SK-N-SH (cell line): ENCODE measurements at regions not wholly inside any gene's neighbourhood (a gene's known extent, or its start where the extent isn't known, plus 50 kb on each side); places are given as distances from the start of the nearest gene placed in this dataset.

ENCODE experiments used
- CTCF ChIA-PET: fragments of 300-600, 350-600 bp; formaldehyde crosslinking; extraction: SDS; loops from one replicate; lab custom pipeline; 2021; lab: Yijun Ruan, JAX
- POLR2A ChIA-PET: fragments of 350-600 bp; sonication (Branson Sonifier 250); formaldehyde crosslinking; extraction: SDS; loops from one replicate; lab custom pipeline; 2020; ENCODE audit warnings: antibody characterized with exemption, inconsistent platforms; lab: Yijun Ruan, JAX
- DNase-seq: peaks from one replicate; pipeline ENCODE4 v3.0.0; 2012
- H2AFZ ChIP-seq: fragments of 200-600 bp; sonication (generic); 2 replicates; pipeline ENCODE4 v1.8.1; 2016; ENCODE audit warnings: antibody characterized with exemption, mild to moderate bottlenecking, low read depth
- H3F3A ChIP-seq: fragments of 200-600 bp; sonication (generic); replicated peaks from 2 replicates; pipeline ENCODE3; 2016; ENCODE audit warnings: antibody characterized with exemption, mild to moderate bottlenecking; ENCODE audit not compliant: insufficient read depth
- H3K27ac ChIP-seq, 2 experiments: fragments of 200-500 bp in 1 of 2; fragments of 200-600 bp in 1 of 2; sonication (Bioruptor generic) in 1 of 2; sonication (generic), shearing (Covaris generic) in 1 of 2; 2 replicates each; pipeline versions ENCODE4 v1.5.1 to v1.6.1; 2014 to 2016; ENCODE audit warnings: low read depth in 2 of 2, inconsistent platforms in 1 of 2, low read length in 1 of 2, mild to moderate bottlenecking in 1 of 2, mixed read lengths in 1 of 2
- H3K27me3 ChIP-seq: fragments of 200-600 bp; sonication (generic), shearing (Covaris generic); 2 replicates; pipeline ENCODE4 v1.6.1; 2016; ENCODE audit warnings: mixed run types; ENCODE audit not compliant: insufficient read depth
- H3K36me3 ChIP-seq, 2 experiments: fragments of 200-500 bp in 1 of 2; fragments of 200-600 bp in 1 of 2; sonication (Bioruptor generic) in 1 of 2; sonication (generic) in 1 of 2; replicated peaks in 1 of 2; 2 replicates each; pipeline versions ENCODE3 to v1.5.1; 2014 to 2016; ENCODE audit warnings: low read length in 1 of 2, mild to moderate bottlenecking in 1 of 2; ENCODE audit not compliant: insufficient read depth in 2 of 2, control insufficient read depth in 1 of 2
- H3K4me1 ChIP-seq, 2 experiments: fragments of 200-500 bp in 1 of 2; fragments of 200-600 bp in 1 of 2; sonication (Bioruptor generic) in 1 of 2; sonication (generic), shearing (Covaris generic) in 1 of 2; 2 replicates each; pipeline versions ENCODE4 v1.5.1 to v1.6.1; 2014 to 2016; ENCODE audit warnings: low read depth in 1 of 2, low read length in 1 of 2, mixed run types in 1 of 2; ENCODE audit not compliant: insufficient read depth in 2 of 2, control insufficient read depth in 1 of 2
- H3K4me2 ChIP-seq: fragments of 200-600 bp; sonication (generic), shearing (Covaris generic); 2 replicates; pipeline ENCODE4 v1.6.1; 2017; ENCODE audit warnings: mixed run types
- H3K4me3 ChIP-seq, 2 experiments: fragments of 200-500 bp in 1 of 2; fragments of 200-600 bp in 1 of 2; sonication (Bioruptor generic) in 1 of 2; sonication (generic), shearing (Covaris generic) in 1 of 2; 2 replicates each; pipeline versions ENCODE4 v1.5.1 to v1.8.1; 2014 to 2016; ENCODE audit warnings: low read depth in 2 of 2, inconsistent platforms in 1 of 2, low read length in 1 of 2, mild to moderate bottlenecking in 1 of 2, mixed read lengths in 1 of 2, moderate library complexity in 1 of 2
- H3K79me2 ChIP-seq: fragments of 200-600 bp; sonication (generic); 2 replicates; pipeline ENCODE4 v1.8.1; 2017; ENCODE audit warnings: mild to moderate bottlenecking; ENCODE audit not compliant: insufficient read depth
- H3K9ac ChIP-seq: fragments of 200-600 bp; sonication (generic); 2 replicates; pipeline ENCODE4 v1.6.1; 2017; ENCODE audit warnings: mixed run types
- H3K9me2 ChIP-seq: fragments of 200-600 bp; sonication (generic); 2 replicates; pipeline ENCODE4 v1.6.1; 2017; ENCODE audit warnings: mixed run types
- H3K9me3 ChIP-seq: fragments of 200-600 bp; sonication (generic); 2 replicates; pipeline ENCODE4 v1.6.1; 2017; ENCODE audit warnings: mixed run types, mild to moderate bottlenecking, moderate library complexity
- H4K20me1 ChIP-seq: fragments of 200-600 bp; sonication (generic); 2 replicates; pipeline ENCODE4 v1.6.1; 2017; ENCODE audit warnings: mild to moderate bottlenecking, mixed run types; ENCODE audit not compliant: insufficient read depth
- CHD2 ChIP-seq: fragments of 150-350 bp; IDR thresholded peaks from 2 replicates; pipeline ENCODE4 v1.6.1; 2018; ENCODE audit warnings: low read length; ENCODE audit not compliant: partially characterized antibody
- CTCF ChIP-seq: fragments of 200-600 bp; sonication (generic); IDR thresholded peaks from 2 replicates; pipeline ENCODE4 v1.6.1; 2017; ENCODE audit warnings: antibody characterized with exemption, mild to moderate bottlenecking, moderate library complexity
- ELF1 ChIP-seq: IDR thresholded peaks from 2 replicates; pipeline ENCODE4 v1.4.0; 2012
- EP300 ChIP-seq, 2 experiments: IDR thresholded peaks; 2 replicates each; pipeline versions ENCODE4 v1.4.0 to v1.6.1; 2012; ENCODE audit warnings: borderline replicate concordance in 1 of 2, low read depth in 1 of 2, low read length in 1 of 2
- FOXM1 ChIP-seq: IDR thresholded peaks from 2 replicates; pipeline ENCODE4 v1.4.0; 2012; ENCODE audit warnings: low read depth, mild to moderate bottlenecking
- GABPA ChIP-seq: IDR thresholded peaks from 2 replicates; pipeline ENCODE4 v1.4.0; 2012; ENCODE audit warnings: low read depth, mild to moderate bottlenecking
- IRF3 ChIP-seq: fragments of 150-350 bp; IDR thresholded peaks from 2 replicates; pipeline ENCODE4 v1.6.1; 2016; ENCODE audit warnings: mild to moderate bottlenecking, low read depth, low read length
- JUND ChIP-seq: IDR thresholded peaks from 2 replicates; pipeline ENCODE4 v1.4.0; 2012
- MAX ChIP-seq: IDR thresholded peaks from 2 replicates; pipeline ENCODE4 v1.4.0; 2012; ENCODE audit warnings: low read depth
- MXI1 ChIP-seq: IDR thresholded peaks from 2 replicates; pipeline ENCODE4 v1.6.1; 2012; ENCODE audit warnings: mild to moderate bottlenecking, low read depth, low read length, improper control_type of control experiment
- PBX3 ChIP-seq: IDR thresholded peaks from 2 replicates; pipeline ENCODE4; 2012
- POLR2AphosphoS5 ChIP-seq: IDR thresholded peaks from 2 replicates; pipeline ENCODE4 v1.6.1; 2012; ENCODE audit warnings: low read depth, low read length
- RCOR1 ChIP-seq: fragments of 150-350 bp; IDR thresholded peaks from 2 replicates; pipeline ENCODE4 v1.6.1; 2017; ENCODE audit warnings: antibody characterized with exemption, low read length
- REST ChIP-seq: IDR thresholded peaks from 2 replicates; pipeline ENCODE4 v1.6.1; 2012; ENCODE audit warnings: mild to moderate bottlenecking, low read depth, low read length, moderate library complexity
- SIN3A ChIP-seq: IDR thresholded peaks from 2 replicates; pipeline ENCODE4 v1.6.1; 2012; ENCODE audit warnings: low read depth, mild to moderate bottlenecking, low read length, moderate library complexity, borderline replicate concordance
- SMC3 ChIP-seq: IDR thresholded peaks from 2 replicates; pipeline ENCODE4 v1.6.1; 2012; ENCODE audit warnings: low read depth, low read length, improper control_type of control experiment
- USF2 ChIP-seq: fragments of 150-350 bp; IDR thresholded peaks from 2 replicates; pipeline ENCODE4 v1.6.1; 2017; ENCODE audit warnings: antibody characterized with exemption, low read length, low read depth, borderline replicate concordance
- YY1 ChIP-seq: IDR thresholded peaks from 2 replicates; pipeline ENCODE4 v1.4.0; 2012; ENCODE audit warnings: low read depth, mild to moderate bottlenecking
- ZBTB33 ChIP-seq: IDR thresholded peaks from 2 replicates; pipeline ENCODE4 v1.4.0; 2012; ENCODE audit warnings: low read depth, borderline replicate concordance
- WGBS: methylation state at CpG from one replicate; pipeline ENCODE4 v1.1.6; 2017; ENCODE audit warnings: low lambda C conversion rate; 5-methylcytosine and 5-hydroxymethylcytosine counted together

- H3K27me3 ChIP-seq = no peaks in the 10 kb centered on the region
- POLR2A ChIA-PET = no interaction called here
- no peak overlapping the region for H2AFZ ChIP-seq
- CTCF ChIA-PET = no interaction called here
- H3K4me1 ChIP-seq = peaks cover 0 to 3% of the 10 kb centered on the region in 2 experiments; a peak in 2 of 4 replicates
- H3K79me2 ChIP-seq = no peaks in the 10 kb centered on the region
- H3K4me3 ChIP-seq = no peak overlapping the region
- TF ChIP-seq MXI1 (no peak), RCOR1 (no peak), EP300 (IDR thresholded peaks at IDR 0.05; ENCODE audit: borderline replicate concordance in 1 of 2, low read depth in 1 of 2, low read length in 1 of 2) (no peak), CHD2 (no peak), POLR2AphosphoS5 (no peak), USF2 (no peak), ZBTB33 (no peak), SIN3A (no peak), PBX3 (no peak), MAX (no peak), GABPA (no peak), YY1 (no peak), FOXM1 (no peak), REST (no peak), JUND (no peak), ELF1 (no peak), IRF3 (no peak), CTCF (no peak), SMC3 (no peak)
- no peaks in the 10 kb centered on the region for H3F3A ChIP-seq
- H3K9ac ChIP-seq = no peak overlapping the region
- H3K9me3 ChIP-seq = no peaks in the 10 kb centered on the region; the same call in 1 of the 2 replicates
- no peak overlapping the region for H3K4me2 ChIP-seq
- no peaks in the 10 kb centered on the region for H3K36me3 ChIP-seq
- no peaks in the 10 kb centered on the region for H4K20me1 ChIP-seq
- H3K9me2 ChIP-seq = no peaks in the 10 kb centered on the region
- H3K27ac ChIP-seq = peak overlapping the region in 1 of 2 experiments; percentile 11; a peak in 1 of 4 replicates
- no peak for DNase-seq
- WGBS = 14% methylated on average over 8 of the region's 8 CpGs
These were observed 465.1 kb upstream of the ADARB2 start for GRCh38 chr10:2202401-2202800.
